Right atrium auricular region (tissue), 2 donors: ENCODE measurements at regions not wholly inside any gene's neighbourhood (a gene's known extent, or its start where the extent isn't known, plus 50 kb on each side); places are given as distances from the start of the nearest gene placed in this dataset.

Experiments used
- DNase-seq: peaks from one replicate; pipeline ENCODE4 v3.0.0-alpha.2; 2019; ENCODE audit warnings: low spot score
- H3K27ac ChIP-seq, 2 donors: fragments of 200-600 bp; sonication (generic); 1 replicate in 1 of 2; 2 replicates in 1 of 2; pipeline ENCODE4 v1.5.1; 2016 to 2019
- H3K27me3 ChIP-seq, 2 donors: fragments of 200-600 bp; sonication (generic); one replicate each; pipeline versions ENCODE4 v1.5.1 to v1.6.0; 2017 to 2019
- H3K36me3 ChIP-seq: fragments of 200-600 bp; sonication (generic); one replicate; pipeline ENCODE4 v1.5.1; 2016
- H3K4me1 ChIP-seq, 2 donors: fragments of 200-600 bp; sonication (generic); one replicate each; pipeline versions ENCODE4 v1.5.1 to v1.6.0; 2017 to 2019
- H3K4me3 ChIP-seq, 2 donors: fragments of 200-600 bp; sonication (generic); 1 replicate in 1 of 2; 2 replicates in 1 of 2; pipeline ENCODE4 v1.5.1; 2017 to 2019; ENCODE audit warnings: mild to moderate bottlenecking in 1 of 2, moderate library complexity in 1 of 2
- H3K9me3 ChIP-seq, 2 donors: fragments of 200-600 bp; sonication (generic); one replicate each; pipeline ENCODE4 v1.5.1; 2019
- CTCF ChIP-seq, 2 donors: fragments of 200-600 bp; sonication (generic); IDR thresholded peaks; one replicate each; pipeline ENCODE4 v1.5.1; 2019; ENCODE audit warnings: antibody characterized with exemption in 2 of 2

DNA sequence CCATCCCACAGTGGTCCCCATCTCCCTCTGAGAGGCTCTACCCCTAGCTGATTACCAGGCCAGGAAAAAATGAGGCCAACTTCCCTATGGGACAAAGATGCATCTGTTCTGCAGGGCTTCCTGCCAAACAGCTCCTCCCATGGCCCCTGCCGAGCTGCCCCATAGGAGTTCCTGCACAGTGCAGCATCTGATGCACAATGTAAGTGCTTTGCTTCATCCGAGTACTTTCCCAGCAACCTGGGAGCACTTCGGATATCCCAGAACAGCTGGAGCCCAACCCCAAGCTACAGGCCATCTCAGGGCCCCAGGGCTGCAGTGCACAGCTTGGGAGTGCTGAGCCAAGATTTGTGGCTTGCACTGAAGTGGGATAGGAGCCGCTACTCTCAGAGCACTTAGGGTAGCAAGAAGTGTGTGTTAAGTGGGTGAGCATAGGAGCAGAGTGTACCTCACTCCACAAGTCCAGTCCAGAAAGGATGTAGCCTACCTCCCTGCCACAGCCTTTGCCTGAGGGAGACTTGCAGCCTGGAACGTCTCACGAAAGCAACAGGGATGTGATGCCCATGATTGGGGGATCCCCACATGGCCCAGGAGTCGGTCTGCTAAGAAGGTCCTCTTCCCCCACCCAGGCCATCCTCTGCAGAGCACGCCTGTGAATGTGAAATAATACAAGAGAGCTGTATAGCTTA, 209.6 kb upstream of the VWC2 start:
- no peaks in the 10 kb centered on the region for H3K36me3 ChIP-seq
- no peak overlapping the region for H3K4me3 ChIP-seq
- H3K27ac ChIP-seq = no peak overlapping the region

DNA sequence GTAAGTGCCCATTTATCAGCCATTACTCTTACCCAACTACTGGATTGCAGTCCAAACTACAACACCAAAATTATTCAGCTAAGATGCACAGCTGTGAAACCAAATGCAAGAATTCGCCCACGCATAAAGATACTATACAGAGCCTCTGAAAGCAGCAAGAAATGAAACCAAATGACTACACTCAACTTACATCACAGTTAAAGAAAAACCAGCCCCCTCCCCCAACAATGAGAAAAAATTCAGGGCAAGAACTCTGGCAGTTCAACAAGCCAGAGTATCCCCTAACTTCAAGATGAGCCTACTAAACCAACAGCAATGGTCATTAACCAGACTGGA, 209.1 kb upstream of the VWC2 start:
- no peak for DNase-seq
- Histone ChIP-seq H3K4me3 (no peak overlapping the region), H3K27me3 (no peaks in the 10 kb centered on the region), H3K36me3 (no peaks in the 10 kb centered on the region), H3K9me3 (peaks cover 0 to 19% of the 10 kb centered on the region in 2 donors), H3K27ac (no peak overlapping the region), H3K4me1 (no peaks in the 10 kb centered on the region)
- TF ChIP-seq CTCF (IDR thresholded peaks at IDR 0.05) = no peak

More for the DNA sequence above, 209.6 kb upstream of the VWC2 start:
- H3K9me3 ChIP-seq = peaks cover 0 to 19% of the 10 kb centered on the region in 2 donors
- TF ChIP-seq CTCF (IDR thresholded peaks at IDR 0.05) = no peak
- DNase-seq = no peak
- H3K4me1 ChIP-seq = no peaks in the 10 kb centered on the region
- H3K27me3 ChIP-seq = no peaks in the 10 kb centered on the region

DNA sequence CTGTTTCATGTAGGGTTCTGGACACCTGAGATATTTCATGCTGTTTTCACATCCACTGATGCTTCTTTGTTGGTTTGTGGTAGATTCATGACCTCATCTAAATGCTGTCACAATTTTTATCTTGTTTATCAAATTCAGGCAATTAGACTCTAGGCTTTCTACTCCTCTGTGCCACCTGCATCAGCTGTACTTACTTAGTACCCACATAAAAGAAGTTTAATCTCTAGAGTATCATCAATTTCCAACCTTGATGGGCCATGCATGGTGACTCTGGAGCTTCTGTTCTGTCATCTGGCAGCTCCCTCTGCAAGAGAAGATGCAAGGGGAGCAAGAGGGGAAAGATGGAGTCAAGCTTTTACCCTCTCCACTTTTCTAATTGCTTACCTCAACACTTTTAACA, 195.9 kb upstream of the VWC2 start:
- H3K27ac ChIP-seq = no peak overlapping the region
- no peaks in the 10 kb centered on the region for H3K9me3 ChIP-seq
- no peak for TF ChIP-seq CTCF (IDR thresholded peaks at IDR 0.05)
- no peaks in the 10 kb centered on the region for H3K27me3 ChIP-seq
- no peak for DNase-seq
- no peaks in the 10 kb centered on the region for H3K36me3 ChIP-seq
- H3K4me1 ChIP-seq = no peaks in the 10 kb centered on the region
- no peak overlapping the region for H3K4me3 ChIP-seq

DNA sequence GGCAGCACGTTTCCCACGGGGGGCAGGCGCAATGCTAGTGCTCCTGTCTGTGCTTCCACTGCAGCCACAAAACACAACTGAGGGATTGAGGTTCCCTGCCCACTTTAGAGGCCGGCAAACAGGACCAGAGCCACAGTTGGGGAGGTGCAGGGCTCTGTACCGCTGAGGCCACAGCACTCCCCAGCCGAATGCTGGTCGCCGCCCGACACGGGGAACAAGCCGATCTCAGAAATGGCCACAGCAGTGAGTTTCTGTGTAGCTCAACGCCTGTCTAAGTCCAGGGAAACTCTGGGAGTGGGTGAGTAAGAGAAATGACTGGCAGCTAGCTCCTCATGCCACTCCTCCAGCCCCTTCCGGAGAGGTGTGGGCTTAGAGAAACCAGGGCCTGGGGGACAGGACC, 194.0 kb upstream of the VWC2 start:
- no peaks in the 10 kb centered on the region for H3K9me3 ChIP-seq
- H3K27me3 ChIP-seq = no peaks in the 10 kb centered on the region
- no peak overlapping the region for H3K4me3 ChIP-seq
- H3K36me3 ChIP-seq = no peaks in the 10 kb centered on the region
- no peak for TF ChIP-seq CTCF (IDR thresholded peaks at IDR 0.05)
- no peaks in the 10 kb centered on the region for H3K4me1 ChIP-seq
- no peak for DNase-seq
- no peak overlapping the region for H3K27ac ChIP-seq

- no peaks in the 10 kb centered on the region for H3K4me1 ChIP-seq
- TF ChIP-seq CTCF (IDR thresholded peaks at IDR 0.05) = no peak
- no peaks in the 10 kb centered on the region for H3K36me3 ChIP-seq
- no peaks in the 10 kb centered on the region for H3K9me3 ChIP-seq
- no peak for DNase-seq
- no peak overlapping the region for H3K27ac ChIP-seq
- H3K27me3 ChIP-seq = no peaks in the 10 kb centered on the region
- no peak overlapping the region for H3K4me3 ChIP-seq
These were observed 193.4 kb upstream of the VWC2 start for GRCh38 chr7:49580000-49580399.

DNA sequence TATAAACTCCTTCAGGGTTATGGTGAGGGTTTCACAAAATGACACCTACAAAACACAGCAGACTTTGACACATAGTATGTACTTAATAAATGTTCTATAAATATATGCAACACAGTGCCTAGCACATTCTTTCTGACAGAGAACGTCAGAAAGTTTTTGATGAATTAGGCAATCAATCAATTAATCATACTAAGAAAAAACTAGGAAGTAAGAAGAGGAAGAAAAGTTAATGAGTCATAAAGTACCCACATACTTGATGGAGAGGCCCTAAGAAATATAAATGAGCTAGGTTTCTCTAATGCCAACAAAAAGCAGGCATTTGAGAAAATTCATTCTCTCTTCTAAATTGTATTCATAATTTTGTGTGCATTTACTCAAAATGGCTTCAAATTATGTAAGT, 192.7 kb upstream of the VWC2 start:
- DNase-seq = no peak
- H3K9me3 ChIP-seq = no peaks in the 10 kb centered on the region
- no peak overlapping the region for H3K27ac ChIP-seq
- H3K27me3 ChIP-seq = no peaks in the 10 kb centered on the region
- no peaks in the 10 kb centered on the region for H3K4me1 ChIP-seq
- H3K4me3 ChIP-seq = no peak overlapping the region
- H3K36me3 ChIP-seq = no peaks in the 10 kb centered on the region
- no peak for TF ChIP-seq CTCF (IDR thresholded peaks at IDR 0.05)
